ENCODE measurements at regions not wholly inside any gene's neighbourhood (a gene's known extent, or its start where the extent isn't known, plus 50 kb on each side); places are given as distances from the start of the nearest gene placed in this dataset.
"Not testable (repeated sequence)": the region's sequence is repeated elsewhere in the genome, so short reads cannot be mapped to it uniquely, and the experiment has no call there.

- no peak for DNase-seq (ENCODE audit: low read depth in 2 of 2)
These were observed 82.2 kb upstream of the THBS1 start for GRCh38 chr15:39498629-39499028.

GRCh38 chr15:39499042-39499441 is 81.8 kb upstream of the THBS1 start:
- no peak for DNase-seq (ENCODE audit: low read depth in 2 of 2)

GRCh38 chr15:39499681-39500080 is 81.2 kb upstream of the THBS1 start:
- no peak for DNase-seq (ENCODE audit: low read depth in 2 of 2)

GRCh38 chr15:39501366-39502081 is 79.4 kb upstream of the THBS1 start:
- DNase-seq (ENCODE audit: low read depth in 2 of 2), result no peak

- no peak for DNase-seq (ENCODE audit: low read depth in 2 of 2)
These were observed 78.8 kb upstream of the THBS1 start for GRCh38 chr15:39502082-39502447.

- DNase-seq (ENCODE audit: low read depth in 2 of 2), result no peak
These were observed 78.2 kb upstream of the THBS1 start for GRCh38 chr15:39502611-39503195.

- DNase-seq (ENCODE audit: low read depth in 2 of 2), result no peak
These were observed 77.4 kb upstream of the THBS1 start for GRCh38 chr15:39503526-39503925.

- DNase-seq (ENCODE audit: low read depth in 2 of 2), result no peak
These were observed 76.1 kb upstream of the THBS1 start for GRCh38 chr15:39504808-39505207.

GRCh38 chr15:39506146-39506545 is 74.7 kb upstream of the THBS1 start:
- no peak for DNase-seq (ENCODE audit: low read depth in 2 of 2)

- DNase-seq (ENCODE audit: low read depth in 2 of 2), result no peak
These were observed 72.3 kb upstream of the THBS1 start for GRCh38 chr15:39508536-39508935.

GRCh38 chr15:39510001-39510701 is 70.7 kb upstream of the THBS1 start:
- no peak for DNase-seq (ENCODE audit: low read depth in 2 of 2)

GRCh38 chr15:39511000-39511915 is 69.6 kb upstream of the THBS1 start:
- no peak for DNase-seq (ENCODE audit: low read depth in 2 of 2)

- no peak for DNase-seq (ENCODE audit: low read depth in 2 of 2)
These were observed 69.0 kb upstream of the THBS1 start for GRCh38 chr15:39511916-39512260.

- DNase-seq (ENCODE audit: low read depth in 2 of 2), result no peak
These were observed 68.2 kb upstream of the THBS1 start for GRCh38 chr15:39512643-39513042.

GRCh38 chr15:39513936-39514335 is 66.9 kb upstream of the THBS1 start:
- DNase-seq (ENCODE audit: low read depth in 2 of 2), result no peak

GRCh38 chr15:39514933-39515332 is 65.9 kb upstream of the THBS1 start:
- DNase-seq (ENCODE audit: low read depth in 2 of 2), result no peak

GRCh38 chr15:39515765-39516164 is 65.1 kb upstream of the THBS1 start:
- no peak for DNase-seq (ENCODE audit: low read depth in 2 of 2)

- DNase-seq (ENCODE audit: low read depth in 2 of 2), result no peak
These were observed 63.6 kb upstream of the THBS1 start for GRCh38 chr15:39517122-39517855.

- DNase-seq (ENCODE audit: low read depth in 2 of 2), result not testable (repeated sequence)
These were observed 56.9 kb upstream of the THBS1 start for GRCh38 chr15:39523968-39524367.

- DNase-seq (ENCODE audit: low read depth in 2 of 2), result no peak
These were observed 51.4 kb upstream of the THBS1 start for GRCh38 chr15:39529457-39529856.
